IMR-90 (cell line): ENCODE measurements at regions not wholly inside any gene's neighbourhood (a gene's known extent, or its start where the extent isn't known, plus 50 kb on each side); places are given as distances from the start of the nearest gene placed in this dataset.

Experiments
- ATAC-seq: fragments of 200-7000 bp; cut with Tn5 transposase; 2 replicates; pipeline ENCODE4 v1.9.1; 2020; ENCODE audit warnings: low read depth, mild to moderate bottlenecking, moderate library complexity
- BruUV-seq: library from RNA; stranded (reverse); fragments of 400-500 nt; replicated peaks from 2 replicates; lab custom pipeline; 2021; lab: Mats Ljungman, UMichigan
- CTCF ChIA-PET: fragments of 300-600 bp; formaldehyde crosslinking; extraction: SDS; loops from one replicate; lab custom pipeline; 2021; ENCODE audit warnings: antibody characterized with exemption; lab: Yijun Ruan, JAX
- POLR2A ChIA-PET: fragments of 300-600 bp; sonication (Branson Sonifier 250); formaldehyde crosslinking; loops from one replicate; lab custom pipeline; 2022; ENCODE audit warnings: antibody characterized with exemption; ENCODE audit not compliant: unreplicated experiment; lab: Charles Lee
- DNase-seq: peaks from one replicate; pipeline ENCODE4 v3.0.0; 2013
- H2AFZ ChIP-seq: replicated peaks from 2 replicates; pipeline ENCODE3; 2013; ENCODE audit warnings: low read length, mild to moderate bottlenecking; ENCODE audit not compliant: poor library complexity
- H2AK5ac ChIP-seq: 2 replicates; pipeline ENCODE4 v1.6.1; 2013; ENCODE audit warnings: low read depth, low read length, inconsistent platforms
- H2AK9ac ChIP-seq: replicated peaks from 2 replicates; pipeline ENCODE3; 2013; ENCODE audit warnings: mild to moderate bottlenecking, low read depth, low read length, moderate library complexity; ENCODE audit not compliant: poor library complexity
- H2BK120ac ChIP-seq: 2 replicates; pipeline ENCODE4 v1.6.1; 2013; ENCODE audit warnings: low read depth, low read length, inconsistent platforms
- H2BK15ac ChIP-seq: 3 replicates; pipeline ENCODE4 v1.6.1; 2013; ENCODE audit warnings: low read depth, low read length, inconsistent platforms
- H2BK20ac ChIP-seq: 2 replicates; pipeline ENCODE4 v1.6.1; 2013; ENCODE audit warnings: low read depth, mild to moderate bottlenecking, inconsistent platforms, low read length, moderate library complexity
- H2BK5ac ChIP-seq: 2 replicates; pipeline ENCODE4 v1.6.1; 2013; ENCODE audit warnings: mild to moderate bottlenecking, low read depth, low read length, inconsistent platforms; ENCODE audit not compliant: poor library complexity, severe bottlenecking
- H3K14ac ChIP-seq: replicated peaks from 2 replicates; pipeline ENCODE4 v1.6.1; 2013; ENCODE audit warnings: low read depth, low read length, inconsistent platforms
- H3K18ac ChIP-seq: 2 replicates; pipeline ENCODE4 v1.6.1; 2013; ENCODE audit warnings: low read depth, low read length, control low read depth
- H3K23ac ChIP-seq: 2 replicates; pipeline ENCODE4 v1.6.1; 2013; ENCODE audit warnings: low read depth, low read length, inconsistent platforms
- H3K27ac ChIP-seq: 2 replicates; pipeline ENCODE4 v1.5.1; 2013; ENCODE audit warnings: mild to moderate bottlenecking, control low read depth, low read length; ENCODE audit not compliant: insufficient read depth
- H3K27me3 ChIP-seq: 2 replicates; pipeline ENCODE4 v1.6.1; 2013; ENCODE audit warnings: low read length; ENCODE audit not compliant: control insufficient read depth, insufficient read depth
- H3K36me3 ChIP-seq: 2 replicates; pipeline ENCODE4 v1.6.1; 2013; ENCODE audit warnings: low read length, mixed read lengths; ENCODE audit not compliant: control insufficient read depth, insufficient read depth
- H3K4ac ChIP-seq: 2 replicates; pipeline ENCODE4 v1.6.1; 2013; ENCODE audit warnings: low read depth, low read length, inconsistent platforms
- H3K4me1 ChIP-seq: 2 replicates; pipeline ENCODE4 v1.6.1; 2013; ENCODE audit warnings: low read length, mixed read lengths; ENCODE audit not compliant: control insufficient read depth, insufficient read depth
- H3K4me2 ChIP-seq: 2 replicates; pipeline ENCODE4 v1.6.1; 2013; ENCODE audit warnings: low read depth, mild to moderate bottlenecking, control low read depth, low read length, moderate library complexity
- H3K4me3 ChIP-seq: 2 replicates; pipeline ENCODE4 v1.5.1; 2013; ENCODE audit warnings: low read depth, mild to moderate bottlenecking, control low read depth, low read length, moderate library complexity; ENCODE audit not compliant: insufficient read depth
- H3K56ac ChIP-seq: 2 replicates; pipeline ENCODE4 v1.6.1; 2013; ENCODE audit warnings: low read length, inconsistent platforms; ENCODE audit not compliant: insufficient read depth; ENCODE audit errors: extremely low read depth
- H3K79me1 ChIP-seq, 2 experiments: 2 replicates each; pipeline ENCODE4 v1.6.1; 2013; ENCODE audit warnings: low read length in 2 of 2, inconsistent platforms in 1 of 2, low read depth in 1 of 2
- H3K9ac ChIP-seq: 2 replicates; pipeline ENCODE4 v1.6.1; 2013; ENCODE audit warnings: low read depth, low read length, control low read depth
- H3K9me1 ChIP-seq: 2 replicates; pipeline ENCODE4 v1.6.1; 2013; ENCODE audit warnings: low read length, inconsistent platforms; ENCODE audit not compliant: insufficient read depth
- H3K9me3 ChIP-seq: 2 replicates; pipeline ENCODE4 v1.6.1; 2013; ENCODE audit warnings: low read length; ENCODE audit not compliant: control insufficient read depth, insufficient read depth
- H4K20me1 ChIP-seq: 2 replicates; pipeline ENCODE4 v1.6.1; 2013; ENCODE audit warnings: low read length, inconsistent platforms; ENCODE audit not compliant: insufficient read depth
- H4K5ac ChIP-seq: 2 replicates; pipeline ENCODE4 v1.6.1; 2013; ENCODE audit warnings: mild to moderate bottlenecking, low read depth, low read length, control low read depth
- H4K8ac ChIP-seq, 2 experiments: 2 replicates each; pipeline ENCODE4 v1.6.1; 2013; ENCODE audit warnings: low read depth in 2 of 2, low read length in 2 of 2, control low read depth in 1 of 2, inconsistent platforms in 1 of 2
- H4K91ac ChIP-seq: 2 replicates; pipeline ENCODE4 v1.6.1; 2013; ENCODE audit warnings: low read depth, low read length, inconsistent platforms; ENCODE audit not compliant: insufficient read depth
- BHLHE40 ChIP-seq: fragments of 150-350 bp; IDR thresholded peaks from 2 replicates; pipeline ENCODE4 v1.6.1; 2016; ENCODE audit warnings: mild to moderate bottlenecking, low read depth, low read length
- CEBPB ChIP-seq: IDR thresholded peaks from 2 replicates; pipeline ENCODE4 v1.6.1; 2012; ENCODE audit warnings: low read depth, low read length, improper control_type of control experiment
- CHD1 ChIP-seq: IDR thresholded peaks from 2 replicates; pipeline ENCODE4 v1.6.1; 2012; ENCODE audit warnings: low read depth, low read length, improper control_type of control experiment
- ELK1 ChIP-seq: fragments of 150-350 bp; IDR thresholded peaks from 2 replicates; pipeline ENCODE4 v1.6.1; 2016; ENCODE audit warnings: low read depth, mild to moderate bottlenecking, low read length, moderate library complexity, borderline replicate concordance
- FOS ChIP-seq: fragments of 150-350 bp; IDR thresholded peaks from 2 replicates; pipeline ENCODE4 v1.6.1; 2016; ENCODE audit warnings: low read depth, low read length
- MAFK ChIP-seq: IDR thresholded peaks from 2 replicates; pipeline ENCODE4 v1.6.1; 2012; ENCODE audit warnings: low read depth, low read length, improper control_type of control experiment
- MAZ ChIP-seq: IDR thresholded peaks from 2 replicates; pipeline ENCODE4 v1.6.1; 2012; ENCODE audit warnings: low read depth, mild to moderate bottlenecking, low read length, improper control_type of control experiment, moderate library complexity, borderline replicate concordance
- MXI1 ChIP-seq: IDR thresholded peaks from 2 replicates; pipeline ENCODE4 v1.6.1; 2012; ENCODE audit warnings: low read depth, mild to moderate bottlenecking, low read length, moderate library complexity, borderline replicate concordance
- NFE2L2 ChIP-seq: fragments of 150-350 bp; IDR thresholded peaks from 2 replicates; pipeline ENCODE4 v1.6.1; 2016; ENCODE audit warnings: low read depth, mild to moderate bottlenecking, low read length
- POLR2A ChIP-seq: IDR thresholded peaks from 2 replicates; pipeline ENCODE4 v1.6.1; 2012; ENCODE audit warnings: mild to moderate bottlenecking, low read depth, low read length
- RAD21 ChIP-seq: IDR thresholded peaks from 2 replicates; pipeline ENCODE4 v1.6.1; 2012; ENCODE audit warnings: low read length, improper control_type of control experiment
- SMC3 ChIP-seq: fragments of 150-350 bp; IDR thresholded peaks from 2 replicates; pipeline ENCODE4 v1.6.1; 2016; ENCODE audit warnings: low read depth, mild to moderate bottlenecking, antibody characterized with exemption, low read length, moderate library complexity
- USF2 ChIP-seq: fragments of 150-350 bp; IDR thresholded peaks from 2 replicates; pipeline ENCODE4 v1.6.1; 2017; ENCODE audit warnings: mild to moderate bottlenecking, antibody characterized with exemption, low read length, low read depth
- WGBS, 2 experiments: methylation state at CpG; one replicate each; pipeline versions ENCODE4 v1.1.5 to v1.1.7; 2013; ENCODE audit warnings: missing lambda C conversion rate in 2 of 2; ENCODE audit not compliant: insufficient read length in 1 of 2; ENCODE audit errors: extremely low coverage in 2 of 2; 5-methylcytosine and 5-hydroxymethylcytosine counted together
- dilution Hi-C: fragments of 300-500 bp; cut with HindIII; formaldehyde crosslinking; loops from one replicate; pipeline ENCODE4 v1.14.3; 2018; ENCODE audit warnings: low sequenced_read_pairs; ENCODE audit not compliant: unreplicated experiment
- in situ Hi-C: fragments of 300-500 bp; cut with MboI; formaldehyde crosslinking; loops from 3 replicates; pipeline ENCODE4 v1.14.3; 2019; ENCODE audit warnings: low sequenced_read_pairs, inconsistent platforms, mixed read lengths
- intact Hi-C: fragments of 100-400 bp; cut with micrococcal nuclease; formaldehyde crosslinking; loops from 2 replicates; pipeline ENCODE4 v1.10.0; 2022

- no peaks in the 10 kb centered on the region for H3K36me3 ChIP-seq
- H3K9ac ChIP-seq, result no peak overlapping the region
- H3K4me3 ChIP-seq, result no peak overlapping the region
- POLR2A ChIA-PET, result no interaction called here
- H3K18ac ChIP-seq, result no peak overlapping the region
- H3K4me1 ChIP-seq, result no peaks in the 10 kb centered on the region
- CTCF ChIA-PET, result no interaction called here
- DNase-seq (no peak), ATAC-seq (no peak)
- H2AFZ ChIP-seq, result no peak overlapping the region
- H3K14ac ChIP-seq, result no peak overlapping the region
- H3K27ac ChIP-seq, result no peak overlapping the region
- no peaks in the 10 kb centered on the region for H4K20me1 ChIP-seq
- no peak overlapping the region for H2AK5ac ChIP-seq
- no peak overlapping the region for H3K56ac ChIP-seq
- H3K23ac ChIP-seq, result no peak overlapping the region
- H3K79me1 ChIP-seq, result no peaks in the 10 kb centered on the region
- in situ Hi-C loops (no loop called here), intact Hi-C loops (no loop called here), dilution Hi-C loops (no loop called here)
- peaks cover 9% of the 10 kb centered on the region; the same call in 1 of the 2 replicates for H3K27me3 ChIP-seq
- TF ChIP-seq ELK1, result no peak
- TF ChIP-seq RAD21, result no peak
- TF ChIP-seq MAFK, result no peak
- TF ChIP-seq CEBPB, result no peak
- no peak for TF ChIP-seq CHD1
- TF ChIP-seq MAZ, result no peak
- TF ChIP-seq SMC3, result no peak
- no peak for TF ChIP-seq NFE2L2
- TF ChIP-seq USF2, result no peak
- no peak for TF ChIP-seq FOS
- no peak for TF ChIP-seq POLR2A
- no peak for TF ChIP-seq MXI1
- TF ChIP-seq BHLHE40, result no peak
- no peak overlapping the region for H2BK120ac ChIP-seq
- H3K9me1 ChIP-seq, result no peaks in the 10 kb centered on the region
- no TSS peak for BruUV-seq
- no peak overlapping the region for H4K5ac ChIP-seq
- no peak overlapping the region for H2AK9ac ChIP-seq
- no peak overlapping the region for H2BK20ac ChIP-seq
- H4K91ac ChIP-seq, result no peak overlapping the region
- H3K9me3 ChIP-seq, result peaks cover 9% of the 10 kb centered on the region; the same call in 1 of the 2 replicates
- H4K8ac ChIP-seq, result no peak overlapping the region
- WGBS, 2 experiments, result 88% methylated on average over 20 of the region's 50 CpGs; no CpG with 5 or more reads in 1 of the 2 experiments
- no peak overlapping the region for H3K4me2 ChIP-seq
- H2BK15ac ChIP-seq, result no peak overlapping the region
- H2BK5ac ChIP-seq, result no peak overlapping the region
- no peak overlapping the region for H3K4ac ChIP-seq
These were observed 91.9 kb upstream of the ANKRD30BL start for GRCh38 chr2:132253496-132254305.
